ENCODE measurements at regions not wholly inside any gene's neighbourhood (a gene's known extent, or its start where the extent isn't known, plus 50 kb on each side); places are given as distances from the start of the nearest gene placed in this dataset.
"Not testable (repeated sequence)": the region's sequence is repeated elsewhere in the genome, so short reads cannot be mapped to it uniquely, and the experiment has no call there.

GRCh38 chr2:95654897-95655296 lies 63.1 kb downstream of the TRIM43 start:
- H3K27ac Mint-ChIP-seq, H3K9me3 Mint-ChIP-seq, ATAC-seq: not testable (repeated sequence)

GRCh38 chr2:95656553-95656952 lies 64.8 kb downstream of the TRIM43 start:
- H3K9me3 Mint-ChIP-seq; H3K36me3 Mint-ChIP-seq; H3K27ac Mint-ChIP-seq; DNase-seq (ENCODE audit: low spot score in 2 of 2); ATAC-seq: not testable (repeated sequence)

More at GRCh38 chr2:95654897-95655296, 63.1 kb downstream of the TRIM43 start:
- not testable (repeated sequence) for DNase-seq (ENCODE audit: low spot score in 2 of 2); H3K36me3 Mint-ChIP-seq

- not testable (repeated sequence) for H3K27ac Mint-ChIP-seq; ATAC-seq; DNase-seq (ENCODE audit: low spot score in 2 of 2); H3K36me3 Mint-ChIP-seq; H3K9me3 Mint-ChIP-seq
Measured at GRCh38 chr2:95657937-95658336, 66.1 kb downstream of the TRIM43 start.

- H3K9me3 Mint-ChIP-seq; H3K27ac Mint-ChIP-seq; ATAC-seq; H3K36me3 Mint-ChIP-seq; DNase-seq (ENCODE audit: low spot score in 2 of 2): not testable (repeated sequence)
Measured at GRCh38 chr2:95660766-95661562, 69.2 kb downstream of the TRIM43 start.

- not testable (repeated sequence) for H3K9me3 Mint-ChIP-seq; H3K36me3 Mint-ChIP-seq; DNase-seq (ENCODE audit: low spot score in 2 of 2); ATAC-seq; H3K27ac Mint-ChIP-seq
Measured at GRCh38 chr2:95663471-95664441, 72.0 kb downstream of the TRIM43 start.

DNA sequence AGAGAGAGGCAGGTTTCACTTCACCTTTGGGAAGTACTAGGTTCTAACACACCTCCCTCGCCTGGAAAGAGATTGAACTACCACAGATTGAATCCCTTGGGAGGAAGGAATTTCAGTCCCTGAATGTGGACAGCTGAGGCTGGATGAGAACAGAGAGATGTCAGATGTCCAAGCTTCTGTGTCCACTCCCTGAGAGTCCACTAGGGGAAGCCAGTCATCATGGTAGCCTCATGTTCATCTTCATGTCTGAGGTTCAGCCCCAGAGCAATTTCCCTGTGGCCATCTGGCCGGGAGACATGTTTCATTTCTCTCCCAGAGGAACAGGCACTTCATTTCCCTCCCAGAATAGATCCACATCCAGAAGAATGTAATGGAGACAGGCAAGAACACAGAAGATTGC lies 74.8 kb downstream of the TRIM43 start:
- not testable (repeated sequence) for H3K36me3 Mint-ChIP-seq; H3K27ac Mint-ChIP-seq; ATAC-seq; DNase-seq (ENCODE audit: low spot score in 2 of 2); H3K9me3 Mint-ChIP-seq

GRCh38 chr2:95667480-95667879 lies 75.7 kb downstream of the TRIM43 start:
- ATAC-seq (no peak), DNase-seq (ENCODE audit: low spot score in 2 of 2) (no peak)
- no peaks in the 10 kb centered on the region for H3K36me3 Mint-ChIP-seq
- no peaks in the 10 kb centered on the region for H3K9me3 Mint-ChIP-seq
- no peak overlapping the region for H3K27ac Mint-ChIP-seq

DNA sequence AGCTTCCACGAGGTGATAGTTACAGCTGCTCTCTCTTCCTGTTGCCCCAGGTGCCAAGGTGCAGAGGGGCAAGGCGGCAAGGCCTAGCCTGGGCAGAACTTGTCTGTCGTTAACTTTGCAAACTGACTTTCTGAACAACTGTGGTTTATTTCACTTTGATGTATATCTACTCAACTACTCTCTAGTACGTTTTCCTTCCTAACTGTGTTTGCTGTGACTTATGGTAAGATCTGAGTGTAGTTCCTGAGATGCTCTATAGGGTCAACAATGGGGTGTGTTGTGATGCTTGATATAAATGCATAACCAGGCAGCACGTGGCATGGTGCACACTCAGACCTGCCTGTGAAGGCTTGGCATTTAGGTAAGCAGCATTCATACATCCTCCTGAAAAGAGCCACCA lies 77.1 kb downstream of the TRIM43 start:
- not testable (repeated sequence) for H3K36me3 Mint-ChIP-seq; H3K27ac Mint-ChIP-seq; H3K9me3 Mint-ChIP-seq; DNase-seq (ENCODE audit: low spot score in 2 of 2)
- peak in 1 of 2 donors; percentile 70 for ATAC-seq

GRCh38 chr2:95669441-95669991 lies 77.7 kb downstream of the TRIM43 start:
- Mint-ChIP-seq H3K36me3 (no peaks in the 10 kb centered on the region), H3K27ac (no peak overlapping the region), H3K9me3 (no peaks in the 10 kb centered on the region)
- ATAC-seq (no peak), DNase-seq (ENCODE audit: low spot score in 2 of 2) (no peak)

- ATAC-seq = no peak
- H3K9me3 Mint-ChIP-seq = no peaks in the 10 kb centered on the region
- no peak for DNase-seq (ENCODE audit: low spot score in 2 of 2)
Measured at GRCh38 chr2:95670167-95670566, 78.4 kb downstream of the TRIM43 start.

GRCh38 chr2:95670686-95671085 lies 78.9 kb downstream of the TRIM43 start:
- ATAC-seq = no peak
- no peaks in the 10 kb centered on the region for H3K9me3 Mint-ChIP-seq
- H3K36me3 Mint-ChIP-seq = no peaks in the 10 kb centered on the region
- H3K27ac Mint-ChIP-seq = no peak overlapping the region
- DNase-seq (ENCODE audit: low spot score in 2 of 2) = no peak

More at GRCh38 chr2:95670167-95670566, 78.4 kb downstream of the TRIM43 start:
- Mint-ChIP-seq H3K27ac (no peak overlapping the region), H3K36me3 (no peaks in the 10 kb centered on the region)

- H3K27ac Mint-ChIP-seq; DNase-seq (ENCODE audit: low spot score in 2 of 2); H3K9me3 Mint-ChIP-seq; ATAC-seq; H3K36me3 Mint-ChIP-seq: not testable (repeated sequence)
Measured at GRCh38 chr2:95671171-95671570, 79.4 kb downstream of the TRIM43 start.

DNA sequence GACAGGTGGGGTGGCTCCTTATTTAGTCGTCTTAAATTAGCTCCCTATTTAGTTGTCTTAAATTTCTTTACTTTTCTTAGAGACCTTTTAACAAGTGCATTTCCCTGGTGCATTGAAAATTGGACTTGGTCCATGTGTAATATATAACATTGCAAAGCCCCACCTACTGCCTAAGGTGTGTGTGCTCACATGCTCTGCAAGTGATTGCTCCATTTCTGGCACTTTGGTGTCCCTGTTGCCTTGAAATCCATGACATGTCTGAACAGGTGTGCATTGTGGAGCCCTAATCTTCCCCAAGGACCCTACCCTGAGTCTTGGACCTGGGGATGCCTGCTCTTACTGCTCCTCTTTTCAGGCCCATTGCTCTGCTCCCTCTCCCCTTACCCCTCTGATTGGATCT lies 80.2 kb downstream of the TRIM43 start:
- H3K36me3 Mint-ChIP-seq; H3K9me3 Mint-ChIP-seq; H3K27ac Mint-ChIP-seq; DNase-seq (ENCODE audit: low spot score in 2 of 2); ATAC-seq: not testable (repeated sequence)

DNA sequence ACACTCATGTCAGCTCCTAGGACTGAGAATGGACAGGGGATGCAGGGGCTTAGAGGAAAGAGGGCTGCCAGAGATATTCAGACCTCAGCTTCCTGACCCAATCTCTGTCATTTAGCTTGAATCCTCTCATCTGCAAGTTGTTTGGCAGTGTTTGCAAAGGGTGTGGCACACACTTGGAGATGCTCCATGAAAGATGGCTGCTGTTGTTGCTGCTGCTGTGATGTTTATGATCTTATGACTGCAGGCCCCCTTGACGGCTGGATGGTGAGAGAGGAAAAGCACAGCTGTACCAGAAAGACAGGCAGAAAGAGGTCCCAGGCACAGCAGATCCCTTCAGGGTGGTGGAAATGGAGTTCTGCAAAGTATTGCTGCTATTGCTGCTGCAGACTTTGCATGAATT lies 80.7 kb downstream of the TRIM43 start:
- ATAC-seq; H3K27ac Mint-ChIP-seq; H3K36me3 Mint-ChIP-seq; DNase-seq (ENCODE audit: low spot score in 2 of 2); H3K9me3 Mint-ChIP-seq: not testable (repeated sequence)

DNA sequence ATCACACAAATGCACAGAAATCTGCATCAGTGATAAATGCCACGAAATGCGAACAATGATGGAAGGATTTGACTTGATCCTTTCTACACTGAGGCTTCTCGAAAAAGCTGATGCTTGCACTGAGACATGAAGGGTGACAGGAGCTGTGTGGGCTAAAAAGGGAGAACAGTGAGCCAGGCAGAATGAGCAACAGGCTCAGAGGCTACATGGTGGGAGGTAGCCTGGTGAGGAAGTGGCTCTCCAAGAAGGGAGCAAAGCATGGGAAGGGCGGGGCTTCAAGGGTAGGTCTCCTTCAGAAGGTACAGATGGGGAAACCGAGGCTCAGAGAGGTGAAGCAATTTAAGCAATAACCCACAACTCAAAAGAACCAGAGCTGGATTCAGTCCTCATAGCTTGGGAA lies 82.4 kb downstream of the TRIM43 start:
- DNase-seq (ENCODE audit: low spot score in 2 of 2) (no peak), ATAC-seq (no peak)
- Mint-ChIP-seq H3K27ac (no peak overlapping the region), H3K36me3 (no peaks in the 10 kb centered on the region), H3K9me3 (no peaks in the 10 kb centered on the region)

DNA sequence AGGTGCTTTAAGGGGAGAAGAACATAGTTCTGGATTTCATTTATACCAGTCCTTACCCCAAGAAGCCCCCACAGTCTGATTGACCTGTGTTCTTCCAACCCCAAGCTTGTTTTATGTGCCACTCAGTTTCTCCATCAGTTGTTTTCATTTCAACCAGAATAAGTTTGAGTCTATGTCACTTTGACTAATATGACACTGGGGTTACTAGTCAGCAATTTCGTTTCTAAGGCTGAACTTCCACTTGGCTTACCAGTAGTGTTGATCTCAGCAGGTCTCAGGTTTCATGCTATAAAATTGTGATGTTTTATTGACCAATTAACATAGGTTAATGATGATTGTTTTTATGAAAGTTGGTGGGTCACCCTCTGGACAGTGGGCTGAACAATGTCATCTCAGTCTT lies 84.8 kb downstream of the TRIM43 start:
- H3K9me3 Mint-ChIP-seq; ATAC-seq; DNase-seq (ENCODE audit: low spot score in 2 of 2); H3K27ac Mint-ChIP-seq; H3K36me3 Mint-ChIP-seq: not testable (repeated sequence)

- DNase-seq (ENCODE audit: low spot score in 2 of 2) (no peak), ATAC-seq (no peak)
- H3K9me3 Mint-ChIP-seq = no peaks in the 10 kb centered on the region
Measured at GRCh38 chr2:95677346-95677745, 85.5 kb downstream of the TRIM43 start.

More at GRCh38 chr2:95677346-95677745, 85.5 kb downstream of the TRIM43 start:
- no peaks in the 10 kb centered on the region for H3K36me3 Mint-ChIP-seq
- H3K27ac Mint-ChIP-seq = no peak overlapping the region
